Stimulated activated CD4-positive, alpha-beta T cell treated with anti-CD3 and anti-CD28 coated beads, Interleukin-4, amount 100 ng/mL, for 4 hours (primary cell): ENCODE measurements at regions not wholly inside any gene's neighbourhood (a gene's known extent, or its start where the extent isn't known, plus 50 kb on each side); places are given as distances from the start of the nearest gene placed in this dataset.
"Not testable (repeated sequence)": the region's sequence is repeated elsewhere in the genome, so short reads cannot be mapped to it uniquely, and the experiment has no call there.

ENCODE experiments used
- DNase-seq, 2 experiments: peaks; one replicate each; pipeline ENCODE4 v3.0.0-alpha.2; 2020

DNA sequence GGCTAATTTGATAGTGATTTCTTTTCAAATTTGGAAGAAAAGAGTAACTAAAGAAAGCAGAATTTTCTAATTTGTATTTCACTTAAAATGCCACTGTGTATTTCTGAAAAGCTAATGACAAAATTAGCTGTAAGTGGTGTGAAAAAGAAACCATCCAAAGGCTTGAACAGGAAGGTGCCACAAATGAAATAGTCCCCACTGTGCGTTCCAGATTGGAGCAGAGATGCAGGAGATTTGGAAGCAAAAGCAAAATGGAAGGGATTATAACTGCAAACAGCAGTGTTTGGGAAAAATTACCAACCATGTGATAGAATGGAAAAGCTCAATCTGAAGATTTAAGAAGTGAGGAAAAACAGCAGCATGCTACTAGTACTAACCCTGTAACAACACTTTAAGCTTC lies 498.7 kb downstream of the SUCLG1 start:
- DNase-seq: no peak

DNA sequence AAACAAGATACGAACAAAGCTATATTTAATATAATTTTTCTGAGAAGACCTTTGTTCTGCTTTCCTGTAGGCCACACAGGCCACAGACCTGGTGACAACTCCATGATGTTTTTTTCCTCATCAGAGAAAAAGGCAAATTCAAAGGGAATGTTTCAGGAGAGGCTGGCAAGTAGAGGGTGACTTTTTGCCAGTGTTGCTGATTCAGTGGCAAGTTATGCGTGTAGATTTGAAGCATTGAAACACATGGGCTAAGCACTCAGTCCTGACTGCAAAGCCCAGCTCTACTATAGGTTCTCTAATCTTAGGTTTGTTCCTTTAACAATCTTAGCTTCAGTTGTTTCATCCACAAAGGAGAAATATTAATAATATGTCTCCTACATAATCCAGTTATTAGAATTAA lies 499.8 kb downstream of the SUCLG1 start:
- no peak for DNase-seq

DNA sequence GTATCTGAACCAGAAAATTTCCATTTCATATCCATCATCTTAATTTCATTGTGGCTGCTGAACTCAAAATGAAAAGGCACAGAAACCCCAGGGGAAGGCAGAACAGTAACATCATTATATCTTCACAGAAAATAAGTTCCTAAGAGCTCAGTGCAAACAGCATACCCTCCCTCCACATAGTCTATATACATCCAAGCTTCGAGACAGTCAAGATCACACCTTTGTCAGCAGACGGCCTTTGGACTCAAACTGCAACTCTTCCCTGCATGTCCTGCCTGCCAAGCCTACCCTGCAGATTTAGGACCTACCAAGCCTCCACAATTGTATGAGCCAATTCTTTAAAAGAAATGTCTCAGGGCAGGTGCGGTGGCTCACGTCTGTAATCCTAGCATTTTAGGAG lies 502.1 kb downstream of the SUCLG1 start:
- DNase-seq: no peak

DNA sequence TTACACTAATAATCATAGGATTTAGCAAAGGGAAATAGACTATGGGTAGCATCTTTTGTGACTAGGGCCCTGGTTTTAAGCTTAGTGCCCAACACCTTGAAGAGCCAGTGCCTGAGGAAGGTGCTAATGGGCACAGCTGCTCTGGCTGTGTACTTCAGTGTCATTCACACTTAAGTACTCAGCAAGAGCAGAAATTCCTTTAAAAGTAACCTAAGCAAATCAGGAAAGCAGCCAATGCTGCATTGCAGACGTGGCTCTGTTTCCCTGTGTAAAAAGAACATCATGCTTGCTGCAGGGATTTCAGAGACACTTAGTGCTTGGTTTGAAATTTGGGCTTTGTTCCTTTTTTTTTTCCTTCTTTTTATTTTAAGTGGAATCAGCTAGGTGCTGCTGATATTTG lies 505.4 kb downstream of the SUCLG1 start:
- DNase-seq: no peak

DNA sequence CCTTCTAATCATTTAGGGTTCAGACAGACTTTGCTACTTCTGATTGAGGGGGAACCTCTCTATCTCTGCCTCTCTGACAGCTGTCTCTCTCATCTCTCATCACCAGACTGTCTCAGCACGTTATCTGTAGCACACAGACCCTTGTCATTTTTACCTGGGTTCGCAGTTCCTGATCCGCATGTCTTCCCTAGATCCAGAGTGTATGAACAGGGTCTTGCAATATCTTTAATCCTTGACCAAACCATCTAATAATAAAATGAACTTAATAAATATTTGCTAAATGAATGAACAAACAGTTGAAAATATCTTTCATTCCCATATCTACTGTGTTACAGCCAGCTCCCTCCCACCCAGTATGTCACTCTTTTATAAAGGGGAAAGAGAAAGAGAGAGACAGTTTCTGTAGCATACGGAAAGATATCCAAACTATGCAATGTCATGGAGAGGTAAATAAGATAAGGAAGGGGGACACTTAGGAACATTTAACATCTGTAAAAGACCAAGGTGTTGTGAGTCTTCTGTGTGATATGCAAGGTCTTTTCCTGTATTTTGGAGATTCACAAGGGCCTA lies 507.6 kb downstream of the SUCLG1 start:
- DNase-seq: no peak

DNA sequence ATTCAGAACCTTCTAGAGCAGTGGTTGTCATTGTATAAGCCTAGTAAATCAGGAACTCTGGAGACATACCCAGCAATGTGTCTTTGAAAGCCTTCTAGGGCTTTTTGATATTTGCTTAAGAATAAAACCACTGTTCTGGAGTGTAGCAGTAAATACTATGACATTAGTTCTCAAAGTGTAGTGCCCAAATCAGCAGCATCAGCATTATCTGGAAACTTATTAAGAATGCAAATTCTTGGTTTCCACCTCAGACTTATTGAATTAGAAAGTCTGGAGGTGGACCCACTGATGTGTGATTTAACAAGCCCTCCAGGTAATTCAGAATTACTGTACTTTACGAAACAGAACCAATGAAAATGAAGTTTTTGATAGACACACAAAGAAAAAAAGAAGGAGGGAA lies 509.7 kb downstream of the SUCLG1 start:
- DNase-seq: no peak

DNA sequence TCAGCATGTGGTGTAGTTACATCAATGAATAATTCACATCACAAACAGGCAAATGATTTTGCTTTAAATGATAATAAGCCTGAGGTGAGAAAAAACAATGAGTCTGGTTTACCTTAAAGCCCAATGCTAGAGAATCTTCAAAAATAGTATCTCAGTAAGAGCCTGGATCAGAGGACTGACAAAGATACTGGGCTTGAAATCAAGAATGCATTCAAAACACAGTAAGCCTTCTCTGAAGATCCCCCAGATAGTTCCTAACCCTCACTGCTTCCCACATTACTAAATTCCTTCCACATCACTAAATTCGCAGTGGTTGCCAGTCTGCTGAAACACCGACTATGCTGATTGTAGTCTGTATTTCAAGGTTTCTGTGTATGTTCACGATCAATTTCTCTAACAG lies 514.9 kb downstream of the SUCLG1 start:
- no peak for DNase-seq

DNA sequence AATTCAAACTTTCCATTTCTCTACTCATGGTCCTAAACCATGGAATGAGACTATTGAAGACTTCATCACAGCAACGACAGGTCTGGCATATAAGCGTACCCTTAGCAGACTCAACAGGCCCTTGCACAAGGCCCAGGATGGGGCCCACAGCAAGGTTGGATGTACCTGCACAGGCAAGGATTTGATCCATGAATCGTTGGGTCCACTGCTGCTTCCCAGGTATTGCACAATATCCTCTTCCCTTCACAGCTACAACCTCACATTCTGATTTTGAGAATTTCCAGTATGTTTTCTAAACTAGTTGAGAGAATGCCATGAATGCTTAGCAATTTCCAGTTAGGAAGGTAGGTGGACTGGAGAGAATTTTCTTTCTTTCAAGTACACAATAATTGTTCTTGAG lies 515.8 kb downstream of the SUCLG1 start:
- DNase-seq: no peak

DNA sequence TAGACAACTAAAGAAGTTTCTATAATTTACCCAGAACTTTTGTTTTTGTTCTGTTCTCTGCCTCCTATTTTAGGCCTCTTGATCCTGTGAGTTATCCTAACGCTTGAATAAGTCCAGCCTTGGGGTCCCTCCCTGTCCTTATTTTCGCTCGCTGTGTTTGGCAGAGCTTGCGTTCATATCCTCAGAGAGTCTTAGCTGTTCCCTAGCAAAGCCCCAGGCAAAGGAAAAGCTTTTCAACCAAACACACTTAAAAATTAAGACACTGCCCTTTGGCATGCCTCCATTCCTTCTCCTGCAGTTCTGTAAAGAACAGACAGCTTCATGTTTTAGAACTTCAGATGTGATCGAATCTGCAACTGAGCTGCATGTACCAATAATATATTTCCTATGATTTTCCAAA lies 517.2 kb downstream of the SUCLG1 start:
- no peak for DNase-seq

DNA sequence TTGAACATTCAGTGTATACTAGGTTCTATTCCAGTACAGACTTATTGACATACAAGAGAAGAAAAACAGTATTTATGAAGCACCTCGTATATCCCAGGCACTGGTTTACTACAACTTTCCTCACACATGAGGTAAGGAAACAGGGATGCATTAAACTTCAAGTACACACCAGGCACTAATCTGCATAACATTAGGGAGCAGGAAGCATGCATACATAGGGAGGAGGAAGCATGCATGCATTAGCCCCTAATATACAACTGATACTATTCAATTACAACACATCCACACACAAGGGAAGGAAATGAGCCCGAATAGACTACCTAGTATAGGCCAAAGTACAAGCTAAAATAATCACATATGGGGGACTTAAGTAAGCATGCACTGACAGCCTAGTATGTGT lies 525.3 kb downstream of the SUCLG1 start:
- DNase-seq: no peak

DNA sequence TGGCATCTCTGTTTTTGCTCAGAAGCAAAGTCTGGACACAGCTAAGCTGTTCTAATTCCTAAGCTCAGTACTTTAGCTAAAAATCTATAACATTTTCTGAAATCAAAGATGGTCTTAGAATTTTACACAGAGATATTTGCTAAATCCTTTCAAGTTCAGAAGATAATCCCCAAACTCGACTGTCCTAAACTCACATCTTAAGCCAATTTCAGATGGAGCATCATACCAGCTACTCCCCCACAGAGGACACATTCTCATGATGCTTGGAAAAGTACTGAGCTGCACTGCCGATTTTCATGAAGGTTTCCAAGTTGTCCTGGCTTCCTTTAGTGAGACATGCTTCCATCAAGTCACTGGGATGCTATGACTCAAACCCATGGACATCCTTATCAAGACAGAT lies 535.5 kb downstream of the SUCLG1 start:
- no peak for DNase-seq

DNA sequence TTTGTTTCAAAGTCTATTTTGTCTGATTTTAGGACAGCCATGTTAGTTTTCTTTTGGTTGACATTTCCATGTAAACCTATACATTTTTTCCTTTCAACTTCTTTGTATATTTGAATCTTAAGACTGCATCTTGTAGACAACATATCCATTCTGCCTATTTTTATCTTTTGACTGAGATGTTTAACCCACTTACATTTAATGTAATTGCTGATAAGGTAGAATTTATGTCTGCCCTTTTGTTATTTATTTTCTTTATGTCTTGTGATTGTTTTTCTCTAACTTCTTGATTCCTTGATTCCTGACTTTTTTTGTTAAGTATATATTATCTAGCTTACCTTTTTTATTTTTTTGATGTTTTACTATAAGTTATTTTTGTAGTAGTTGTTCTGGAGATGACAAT lies 542.5 kb downstream of the SUCLG1 start:
- DNase-seq: no peak

DNA sequence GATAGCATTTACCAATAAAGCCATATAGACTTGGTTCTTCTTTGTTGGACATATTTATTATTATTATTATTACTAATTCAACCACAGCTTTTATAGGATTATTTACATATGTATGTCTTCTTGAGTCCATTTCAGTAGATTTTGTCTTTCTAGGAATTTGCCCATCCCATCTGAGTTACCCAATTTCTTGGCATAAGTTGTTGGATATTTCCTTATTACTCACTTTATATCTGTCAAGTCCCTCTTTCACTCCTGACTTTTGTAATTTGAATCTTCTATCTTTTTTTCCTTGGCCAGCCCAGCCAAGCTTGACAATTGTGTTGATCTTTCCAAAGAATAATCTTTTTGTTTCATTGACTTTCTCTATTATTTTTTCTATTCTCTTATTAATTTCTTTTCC lies 543.7 kb downstream of the SUCLG1 start:
- DNase-seq: no peak

DNA sequence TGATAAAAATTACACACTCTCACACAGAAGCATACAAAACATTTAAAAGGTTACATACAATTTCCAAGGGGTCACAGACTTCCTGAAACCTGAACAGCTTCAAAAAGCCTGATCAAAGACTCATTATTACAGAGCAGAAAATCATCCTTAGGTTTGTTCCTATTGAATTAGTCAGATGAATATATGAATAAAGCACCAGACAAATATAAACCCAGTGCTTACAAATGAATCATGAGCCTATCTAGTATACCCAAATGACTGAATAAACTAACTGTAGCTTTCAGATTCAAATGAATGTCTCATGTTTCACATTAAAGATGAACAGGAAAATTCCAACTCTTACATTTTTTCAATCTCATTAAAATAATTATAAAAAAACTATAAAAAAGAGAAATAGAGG lies 550.3 kb downstream of the SUCLG1 start:
- DNase-seq: no peak

DNA sequence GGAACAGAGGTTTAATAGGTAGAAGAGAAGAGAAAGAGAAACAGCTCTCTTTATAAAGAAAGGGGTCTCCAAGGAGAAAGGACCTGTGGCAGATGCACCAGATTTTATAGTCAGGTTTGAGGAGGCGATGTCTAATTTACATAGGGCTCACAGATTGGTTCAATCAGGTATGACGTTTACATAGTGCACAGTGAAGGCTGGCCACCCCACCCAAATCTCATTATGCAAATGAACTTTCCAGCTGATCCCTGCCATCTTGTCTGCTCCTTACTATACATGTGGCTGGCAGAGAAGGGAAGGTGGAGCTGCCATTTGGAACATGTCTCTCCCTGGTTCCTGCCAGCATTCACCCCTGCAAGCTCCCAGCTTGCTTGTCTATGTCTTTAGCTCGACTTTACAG lies 557.8 kb downstream of the SUCLG1 start:
- DNase-seq: no peak

DNA sequence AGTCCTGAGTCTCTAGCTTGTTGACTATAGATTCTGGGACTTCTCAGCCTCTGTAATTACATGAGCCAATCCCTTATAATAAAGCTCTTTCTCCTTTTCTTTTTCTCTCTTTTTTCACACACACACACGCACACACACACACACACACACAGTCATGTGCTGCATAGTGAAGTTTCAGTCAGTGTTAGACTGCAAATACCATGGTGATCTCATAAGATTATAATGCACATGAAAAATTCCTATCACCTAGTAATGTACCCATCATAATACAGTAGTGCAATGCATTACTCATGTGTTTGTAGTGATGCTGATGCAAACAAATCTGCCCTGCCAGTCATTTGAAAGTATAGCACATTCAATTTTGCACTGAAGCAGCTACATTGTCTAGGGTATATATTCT lies 558.2 kb downstream of the SUCLG1 start:
- no peak for DNase-seq

DNA sequence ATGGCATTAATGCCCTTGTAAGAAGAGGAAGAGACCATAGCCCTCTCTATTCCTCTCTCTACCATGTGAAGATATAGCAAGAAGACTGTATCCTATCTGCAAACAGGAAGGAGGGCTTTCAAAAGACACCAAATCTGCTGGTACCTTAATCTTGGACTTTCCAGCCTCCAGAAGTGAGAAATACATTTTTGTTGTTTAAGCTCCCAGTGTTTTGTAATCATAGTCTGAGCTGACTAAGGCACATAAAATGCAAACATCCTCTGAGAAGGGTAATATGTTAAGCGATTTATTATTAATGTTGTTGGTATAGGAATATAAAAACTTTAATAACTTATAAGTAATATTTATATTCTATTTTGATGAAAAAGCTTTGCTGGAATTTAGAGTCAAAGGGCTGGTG lies 559.8 kb downstream of the SUCLG1 start:
- no peak for DNase-seq

DNA sequence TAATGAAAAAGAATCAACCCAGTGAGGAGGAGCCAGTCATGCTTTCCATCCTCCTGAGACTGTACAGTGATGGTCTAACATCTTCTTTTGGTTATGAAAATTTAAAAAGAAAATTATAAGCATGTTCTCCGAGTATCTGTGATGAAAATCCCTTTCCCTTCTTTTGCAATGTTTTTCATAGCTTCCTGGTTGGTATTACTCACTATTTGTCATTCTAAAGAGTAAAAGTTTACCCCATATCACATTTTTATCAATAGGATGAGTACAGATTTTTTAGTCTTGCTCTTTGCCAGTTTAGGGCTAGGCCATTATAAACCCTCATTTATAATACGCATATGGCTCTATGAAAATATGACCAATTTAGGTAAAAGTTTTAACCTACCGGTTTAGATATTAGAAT lies 564.1 kb downstream of the SUCLG1 start:
- no peak for DNase-seq

DNA sequence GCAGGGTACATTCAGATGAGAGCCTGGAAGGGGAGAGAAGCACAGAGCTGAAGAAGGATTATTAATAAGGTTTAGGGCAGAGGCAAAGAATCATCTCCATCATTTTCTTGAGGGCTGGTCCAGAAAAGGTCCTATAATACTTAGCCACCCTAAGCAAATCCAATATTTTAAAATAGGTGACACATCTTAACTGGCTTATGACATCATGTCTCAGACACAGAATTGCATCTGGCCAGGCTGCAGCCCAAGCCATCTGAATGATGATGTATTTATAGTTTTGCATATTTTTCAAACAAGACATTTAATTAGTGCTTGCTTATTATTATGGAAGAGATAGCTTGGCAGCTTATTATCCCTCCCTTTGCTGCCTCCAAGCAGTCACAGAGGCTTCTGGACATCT lies 571.3 kb downstream of the SUCLG1 start:
- DNase-seq: no peak

DNA sequence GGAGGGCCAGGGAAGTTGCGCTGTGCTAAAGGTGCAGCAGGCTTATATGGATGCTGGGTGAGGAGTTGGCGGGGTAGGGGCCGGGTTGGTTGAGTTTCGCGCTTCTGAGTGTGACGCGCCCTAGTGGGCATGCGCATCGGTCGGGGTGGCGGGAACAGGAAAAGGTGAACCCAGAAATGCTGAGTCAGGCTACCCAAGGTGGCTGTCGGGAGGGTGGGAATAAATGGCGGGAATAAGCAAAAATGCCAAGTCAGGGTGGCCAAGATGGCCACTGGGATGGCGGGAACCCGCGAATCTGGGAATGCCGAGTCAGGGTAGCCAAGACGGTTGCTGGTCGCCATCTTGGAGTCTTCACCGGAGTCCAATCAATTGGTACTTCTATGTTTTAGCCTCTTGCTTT lies 580.0 kb downstream of the SUCLG1 start:
- no peak for DNase-seq

DNA sequence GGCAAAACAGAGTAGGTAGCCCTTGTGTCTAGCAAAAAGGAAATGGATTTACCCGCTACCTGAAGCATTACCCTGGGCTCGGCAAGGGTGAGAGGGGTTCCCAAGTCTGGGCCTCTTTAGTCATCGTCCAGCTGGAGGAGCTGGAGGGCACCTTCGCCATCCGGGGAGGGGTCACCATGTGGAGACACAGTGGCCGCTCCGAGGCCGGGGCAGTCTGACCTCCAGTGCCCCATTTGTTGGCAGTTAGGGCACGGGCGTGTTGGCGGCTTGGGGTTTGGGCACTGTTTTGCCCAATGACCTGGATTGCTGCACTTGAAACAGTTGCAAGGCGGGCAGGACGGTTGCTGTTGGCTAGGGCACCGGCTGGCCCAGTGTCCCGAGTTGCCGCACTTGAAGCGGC lies 581.8 kb downstream of the SUCLG1 start:
- not testable (repeated sequence) for DNase-seq

DNA sequence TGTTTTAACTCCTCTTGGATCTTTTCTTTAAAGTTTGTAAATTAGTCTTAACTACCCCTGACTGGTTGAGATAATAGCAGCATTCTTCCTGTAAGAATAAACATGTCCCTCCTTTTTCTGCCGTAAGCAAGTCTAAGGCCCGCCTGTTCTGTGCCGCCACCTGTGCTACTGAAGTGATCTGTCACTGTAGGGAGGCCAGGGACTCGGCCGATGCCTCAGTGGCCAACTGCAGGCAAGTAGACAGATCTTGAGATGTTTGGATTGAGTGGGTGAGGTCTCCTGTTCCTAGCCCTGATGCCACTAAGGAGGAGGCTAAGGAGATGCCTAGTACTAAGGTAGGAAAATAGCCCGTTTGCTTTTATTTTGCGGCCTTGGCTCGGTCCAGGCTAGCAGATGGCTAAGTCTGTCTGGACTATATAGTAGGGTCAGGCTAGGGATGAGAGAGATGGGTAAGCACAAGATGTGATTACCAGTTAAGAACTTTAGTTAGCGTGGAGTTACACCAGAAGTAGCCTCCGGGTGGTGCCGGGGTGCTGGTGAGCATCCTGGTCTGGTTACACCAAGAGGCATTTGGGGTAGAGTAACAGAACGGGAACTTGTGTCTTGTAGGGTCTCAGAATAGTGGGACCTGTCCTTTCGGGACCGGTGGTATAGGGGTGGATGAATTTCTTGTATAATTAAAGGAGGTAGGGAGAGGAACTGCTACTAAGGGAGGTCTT lies 584.2 kb downstream of the SUCLG1 start:
- no peak for DNase-seq

DNA sequence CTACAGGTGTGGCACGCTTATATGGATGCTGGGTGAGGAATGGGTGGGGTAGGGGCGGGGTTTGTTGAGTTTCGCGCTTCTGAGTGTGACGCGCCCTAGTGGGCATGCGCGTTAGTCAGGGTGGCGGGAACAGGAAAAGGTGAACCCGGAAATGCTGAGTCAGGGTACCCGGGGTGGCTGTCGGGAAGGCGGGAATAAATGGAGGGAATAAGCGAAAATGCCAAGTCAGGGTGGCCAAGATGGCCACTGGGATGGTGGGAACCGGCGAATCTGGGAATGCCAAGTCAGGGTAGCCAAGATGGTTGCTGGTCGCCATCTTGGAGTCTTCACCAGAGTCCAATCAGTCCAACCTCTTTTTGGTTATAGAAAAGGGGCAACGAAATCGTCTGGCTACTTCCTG lies 585.0 kb downstream of the SUCLG1 start:
- DNase-seq: no peak

DNA sequence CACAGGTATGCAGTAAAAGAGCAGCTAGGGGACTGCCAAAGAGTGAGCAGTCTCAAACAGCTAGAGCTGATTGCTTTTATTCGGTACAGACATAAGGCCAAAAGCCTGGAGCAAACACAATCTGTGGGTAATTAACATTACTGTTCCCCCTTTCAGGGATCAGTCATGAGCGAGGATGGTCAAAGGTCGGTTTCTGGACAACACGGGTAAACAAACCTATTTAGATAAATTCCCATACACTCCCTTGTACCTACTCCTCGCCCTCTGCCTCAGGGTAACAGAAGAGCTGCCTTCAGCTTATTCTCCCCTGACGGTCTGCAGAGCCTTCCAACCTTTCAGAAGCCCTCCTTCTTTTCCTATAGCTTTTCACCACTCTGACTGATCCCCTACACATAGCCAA lies 586.0 kb downstream of the SUCLG1 start:
- no peak for DNase-seq

DNA sequence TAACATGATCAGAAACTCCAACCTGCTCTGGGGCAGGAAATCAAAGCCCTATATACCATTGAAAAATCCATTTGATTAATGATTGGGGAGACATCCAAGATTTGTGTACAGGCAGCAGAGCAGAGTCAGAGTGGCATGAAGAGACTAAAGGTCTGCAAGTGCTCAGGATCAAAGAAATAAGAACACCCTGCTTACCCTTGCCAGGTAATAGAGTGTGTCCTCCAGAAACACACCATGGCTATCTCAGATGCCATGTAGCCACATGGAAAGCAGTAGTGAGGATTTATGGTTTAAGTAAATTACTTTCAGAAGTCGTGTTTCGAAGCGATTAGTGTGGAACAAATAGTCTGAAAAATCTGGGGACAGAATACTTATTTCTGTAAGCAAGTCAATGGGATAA lies 592.9 kb downstream of the SUCLG1 start:
- no peak for DNase-seq
